Central memory CD8-positive, alpha-beta T cell (primary cell): ENCODE measurements at regions not wholly inside any gene's neighbourhood (a gene's known extent, or its start where the extent isn't known, plus 50 kb on each side); places are given as distances from the start of the nearest gene placed in this dataset.
A peak's percentile ranks its signal among the peaks of the same experiment; 100 is the strongest.

ENCODE experiments used
- ATAC-seq: fragments of 150-1000 bp; cut with Tn5 transposase; replicated peaks from 2 replicates; pipeline ENCODE4 v1.10.0; 2022; ENCODE audit warnings: mild to moderate bottlenecking, moderate FRiP score, moderate number of reproducible peaks; ENCODE audit not compliant: poor library complexity, severe bottlenecking; ENCODE audit errors: extremely low read depth
- DNase-seq, 2 donors: peaks; one replicate each; pipeline ENCODE4 v3.0.0; 2021; ENCODE audit warnings: low spot score in 2 of 2
- H3K27ac Mint-ChIP-seq: one replicate; pipeline ENCODE4 v1.8.0; 2022; ENCODE audit warnings: low read depth, mild to moderate bottlenecking, moderate library complexity, mixed read lengths
- H3K27me3 Mint-ChIP-seq: one replicate; pipeline ENCODE4 v1.8.0; 2022; ENCODE audit warnings: mixed read lengths
- H3K36me3 Mint-ChIP-seq: one replicate; pipeline ENCODE4 v1.8.0; 2022; ENCODE audit warnings: mild to moderate bottlenecking, moderate library complexity, mixed read lengths; ENCODE audit not compliant: insufficient read depth
- H3K4me1 Mint-ChIP-seq: one replicate; pipeline ENCODE4 v1.8.0; 2022; ENCODE audit warnings: mixed read lengths
- H3K4me3 Mint-ChIP-seq: one replicate; pipeline ENCODE4 v1.8.0; 2022; ENCODE audit warnings: mild to moderate bottlenecking, moderate library complexity, mixed read lengths
- H3K9me3 Mint-ChIP-seq: one replicate; pipeline ENCODE4 v1.8.0; 2022; ENCODE audit warnings: mixed read lengths

DNA sequence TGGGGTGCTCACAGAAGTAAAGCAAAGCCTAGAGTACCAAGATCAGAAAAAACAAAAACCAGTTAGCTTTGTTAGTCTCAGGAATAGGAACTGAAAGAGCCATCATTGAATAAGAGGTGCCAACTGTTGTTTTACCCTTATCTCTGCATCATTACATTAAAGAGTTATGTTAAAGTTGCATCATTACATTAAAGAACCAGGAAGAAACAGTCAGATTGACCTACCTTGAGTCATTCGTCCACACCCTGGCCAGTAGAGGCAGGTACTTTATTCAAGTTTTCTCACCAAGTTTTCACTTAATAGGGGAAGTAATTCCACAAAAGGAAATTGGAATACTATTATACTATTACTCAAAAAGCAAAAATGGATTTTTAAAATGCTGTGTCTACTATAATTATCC is 121.7 kb upstream of the CNOT2 start:
- no peak overlapping the region for H3K4me3 Mint-ChIP-seq
- no peak overlapping the region for H3K27ac Mint-ChIP-seq
- no peaks in the 10 kb centered on the region for H3K36me3 Mint-ChIP-seq
- no peaks in the 10 kb centered on the region for H3K4me1 Mint-ChIP-seq
- ATAC-seq (no peak), DNase-seq (no peak)
- no peaks in the 10 kb centered on the region for H3K9me3 Mint-ChIP-seq
- H3K27me3 Mint-ChIP-seq = no peaks in the 10 kb centered on the region

DNA sequence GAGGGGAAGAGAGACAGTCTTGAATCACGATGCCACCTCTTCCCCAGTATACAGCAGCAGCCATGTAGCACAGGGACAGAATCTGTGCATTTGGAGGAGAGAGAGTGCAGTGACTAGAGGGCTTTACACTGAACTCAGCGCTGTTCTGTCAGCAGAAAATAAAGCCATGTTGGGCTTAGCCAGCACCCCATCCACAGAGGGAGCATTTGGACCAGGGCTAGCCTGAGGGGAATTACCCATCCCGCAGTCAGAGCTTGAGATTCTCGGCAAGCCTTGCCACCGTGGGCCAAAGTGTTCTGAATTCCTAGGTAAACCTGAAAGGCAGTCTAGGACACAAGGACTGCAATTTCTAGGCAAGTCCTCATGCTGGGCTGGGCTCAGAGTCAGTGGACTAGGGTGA is 120.4 kb upstream of the CNOT2 start:
- ATAC-seq (no peak), DNase-seq (no peak)
- Mint-ChIP-seq H3K4me3 (no peak overlapping the region), H3K9me3 (no peaks in the 10 kb centered on the region), H3K36me3 (no peaks in the 10 kb centered on the region), H3K27ac (no peak overlapping the region), H3K4me1 (no peaks in the 10 kb centered on the region), H3K27me3 (no peaks in the 10 kb centered on the region)

DNA sequence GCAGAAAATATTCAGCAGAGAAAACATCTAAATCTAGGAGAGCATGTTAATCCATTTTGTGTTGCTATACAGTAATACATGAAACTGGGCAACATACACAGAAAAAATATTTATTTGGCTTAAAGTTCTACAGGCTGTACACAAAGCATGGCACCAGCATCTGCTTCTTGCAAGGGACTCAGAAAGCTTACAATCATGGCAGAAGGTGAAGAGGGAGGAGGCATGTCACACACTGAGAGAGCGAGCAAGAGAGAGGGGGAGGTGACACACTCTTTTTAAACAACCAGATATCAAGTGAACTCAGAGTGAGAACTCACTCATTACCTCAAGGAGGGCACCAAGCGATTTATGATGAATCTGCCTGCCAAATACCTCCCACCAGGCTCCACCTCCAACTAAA is 94.2 kb upstream of the CNOT2 start:
- Mint-ChIP-seq H3K36me3 (no peaks in the 10 kb centered on the region), H3K4me1 (no peaks in the 10 kb centered on the region), H3K9me3 (no peaks in the 10 kb centered on the region), H3K27me3 (peaks cover 15% of the 10 kb centered on the region), H3K4me3 (no peak overlapping the region), H3K27ac (peak overlapping the region; percentile 32)
- ATAC-seq (no peak), DNase-seq (no peak)

DNA sequence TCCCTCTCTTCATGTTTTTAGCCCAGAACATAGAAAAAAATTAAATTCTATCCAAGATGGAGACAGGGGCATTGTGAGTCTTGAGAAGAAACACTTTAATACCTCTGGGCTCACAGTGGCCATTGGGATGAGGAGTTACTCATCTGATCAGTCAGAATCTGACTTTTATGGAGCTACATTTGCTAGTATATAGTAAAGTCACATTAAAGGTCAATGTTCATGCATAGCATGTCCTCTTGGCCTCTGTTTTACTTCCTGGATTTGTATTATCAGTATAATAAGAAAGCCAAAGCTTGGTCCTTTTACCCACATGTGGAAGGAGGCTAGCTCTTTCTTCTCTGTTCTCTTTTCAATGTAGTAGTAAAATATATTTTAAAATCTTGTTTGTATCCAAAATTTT is 93.6 kb upstream of the CNOT2 start:
- no peak overlapping the region for H3K27ac Mint-ChIP-seq
- no peaks in the 10 kb centered on the region for H3K4me1 Mint-ChIP-seq
- H3K36me3 Mint-ChIP-seq = no peaks in the 10 kb centered on the region
- no peaks in the 10 kb centered on the region for H3K9me3 Mint-ChIP-seq
- ATAC-seq = no peak
- H3K27me3 Mint-ChIP-seq = peaks cover 13% of the 10 kb centered on the region
- no peak overlapping the region for H3K4me3 Mint-ChIP-seq
- DNase-seq = no peak

DNA sequence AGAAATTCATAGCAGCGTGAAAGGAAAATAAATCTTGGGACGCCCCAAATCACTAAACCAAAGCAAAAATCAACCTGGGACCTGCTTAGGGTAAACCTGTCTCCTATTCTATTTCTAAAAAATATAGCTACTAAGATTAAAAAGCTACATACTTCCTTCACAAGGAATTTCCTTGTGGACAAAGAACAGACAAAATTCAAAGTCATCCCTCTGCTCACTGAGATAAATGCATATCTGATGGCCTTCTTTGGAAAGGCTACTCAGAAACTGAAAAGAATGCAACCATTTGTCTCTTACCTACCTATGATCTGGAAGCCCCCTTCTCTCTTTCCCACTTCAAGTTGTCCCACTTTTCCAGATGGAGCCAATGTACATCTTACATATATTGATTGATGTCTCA is 93.0 kb upstream of the CNOT2 start:
- ATAC-seq (no peak), DNase-seq (no peak)
- H3K27me3 Mint-ChIP-seq = peaks cover 13% of the 10 kb centered on the region
- no peak overlapping the region for H3K27ac Mint-ChIP-seq
- no peak overlapping the region for H3K4me3 Mint-ChIP-seq
- H3K9me3 Mint-ChIP-seq = no peaks in the 10 kb centered on the region
- no peaks in the 10 kb centered on the region for H3K4me1 Mint-ChIP-seq
- H3K36me3 Mint-ChIP-seq = no peaks in the 10 kb centered on the region

DNA sequence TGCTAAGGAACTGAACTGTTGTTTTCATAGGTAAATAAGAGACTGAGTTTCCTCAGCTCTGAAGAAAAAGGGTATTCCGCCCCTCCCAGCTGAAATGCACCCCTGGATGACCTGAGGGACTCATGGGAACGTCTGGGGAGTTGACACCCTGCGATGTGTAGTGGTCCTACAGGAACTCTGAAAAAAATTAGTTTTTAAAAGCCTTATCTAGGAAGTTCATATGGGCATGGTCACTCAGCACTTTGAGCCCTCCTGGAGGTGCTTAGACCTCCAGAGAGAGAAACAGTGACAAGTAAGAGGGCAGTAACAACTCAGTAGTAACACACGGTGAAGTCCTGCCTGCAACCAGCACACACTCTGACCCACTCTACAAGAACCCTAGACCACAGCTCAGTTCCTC is 91.2 kb upstream of the CNOT2 start:
- Mint-ChIP-seq H3K27me3 (peaks cover 13% of the 10 kb centered on the region), H3K4me1 (no peaks in the 10 kb centered on the region), H3K9me3 (no peaks in the 10 kb centered on the region), H3K4me3 (no peak overlapping the region), H3K27ac (no peak overlapping the region), H3K36me3 (no peaks in the 10 kb centered on the region)
- DNase-seq (no peak), ATAC-seq (no peak)

DNA sequence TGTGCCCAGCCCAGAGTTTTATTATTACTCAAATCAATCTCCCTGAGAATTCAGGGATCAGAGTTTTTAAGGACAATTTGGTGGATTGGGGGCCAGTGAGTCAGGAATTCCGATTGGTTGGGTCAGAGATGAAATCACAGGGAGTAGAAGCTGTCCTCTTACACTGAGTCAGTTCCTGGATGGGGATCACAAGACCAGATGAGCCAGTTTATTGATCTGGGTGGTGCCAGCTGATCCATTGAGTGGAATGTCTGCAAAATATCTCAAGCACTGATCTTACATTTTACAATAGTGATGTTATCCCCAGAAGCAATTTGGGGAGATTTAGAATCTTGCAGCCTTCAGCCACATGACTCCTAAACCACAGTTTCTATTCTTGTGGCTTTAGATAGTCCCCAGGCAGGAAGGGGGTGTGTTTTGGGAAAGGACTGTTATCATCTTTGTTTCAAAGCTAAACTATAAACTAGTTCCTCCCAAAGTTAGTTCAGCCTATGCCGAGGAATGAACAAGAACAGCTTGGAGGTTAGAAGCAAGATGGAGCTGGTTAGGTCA is 89.1 kb upstream of the CNOT2 start:
- ATAC-seq (no peak), DNase-seq (no peak)
- no peaks in the 10 kb centered on the region for H3K36me3 Mint-ChIP-seq
- no peaks in the 10 kb centered on the region for H3K4me1 Mint-ChIP-seq
- peaks cover 28% of the 10 kb centered on the region for H3K27me3 Mint-ChIP-seq
- H3K27ac Mint-ChIP-seq = no peak overlapping the region
- H3K4me3 Mint-ChIP-seq = no peak overlapping the region
- peaks cover 4% of the 10 kb centered on the region for H3K9me3 Mint-ChIP-seq

DNA sequence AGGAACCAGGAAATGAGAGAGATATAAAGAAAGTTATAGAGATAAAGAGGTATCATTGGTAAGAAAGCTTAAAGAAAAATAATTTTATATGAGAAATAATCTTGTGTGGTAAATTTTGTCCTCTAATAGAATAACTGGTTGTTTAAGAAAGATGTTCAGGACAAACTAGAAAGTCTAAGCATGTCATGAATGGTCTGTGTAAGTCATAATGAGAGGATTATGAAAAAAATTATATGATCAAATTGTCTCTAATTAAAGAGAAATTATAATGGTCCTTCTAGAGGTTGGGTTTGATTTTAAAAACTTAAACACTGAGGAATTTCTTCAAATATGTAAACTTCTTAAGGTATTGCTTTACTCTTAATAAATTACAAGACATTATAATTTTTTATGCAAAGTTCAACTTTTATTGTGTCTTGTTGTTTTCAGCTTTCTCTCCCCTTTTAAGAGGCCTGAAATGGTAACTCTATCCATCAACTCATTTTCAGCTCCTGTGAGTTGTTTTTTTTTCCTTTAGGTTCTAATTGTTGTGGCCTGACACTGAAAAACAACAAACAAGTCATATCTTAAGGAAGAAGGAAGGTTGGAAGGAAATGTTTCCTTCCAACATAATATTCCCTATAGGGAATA is 88.2 kb upstream of the CNOT2 start:
- H3K36me3 Mint-ChIP-seq = no peaks in the 10 kb centered on the region
- DNase-seq = no peak
- H3K4me3 Mint-ChIP-seq = no peak overlapping the region
- H3K27ac Mint-ChIP-seq = no peak overlapping the region
- peaks cover 32% of the 10 kb centered on the region for H3K27me3 Mint-ChIP-seq
- H3K4me1 Mint-ChIP-seq = no peaks in the 10 kb centered on the region
- ATAC-seq = no peak
- peaks cover 4% of the 10 kb centered on the region for H3K9me3 Mint-ChIP-seq

DNA sequence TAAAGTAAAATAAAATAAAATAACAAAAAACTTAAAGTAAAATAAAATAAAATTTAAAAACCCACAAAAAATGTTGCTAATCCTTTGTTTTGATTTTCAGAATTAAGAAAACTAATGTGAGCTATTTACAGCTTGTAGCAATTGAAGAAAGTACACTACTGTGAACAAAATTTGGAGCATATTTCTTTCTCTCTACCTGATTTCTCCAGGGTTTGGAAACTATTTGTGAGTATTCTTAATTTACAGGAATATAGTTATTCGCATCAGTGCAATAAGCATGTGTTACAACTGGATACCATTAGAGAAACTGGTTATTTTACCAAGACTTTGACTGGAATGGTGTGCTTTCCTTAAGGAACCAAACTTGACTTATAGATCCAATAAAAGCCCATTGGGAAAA is 86.1 kb upstream of the CNOT2 start:
- no peaks in the 10 kb centered on the region for H3K36me3 Mint-ChIP-seq
- ATAC-seq (no peak), DNase-seq (no peak)
- H3K4me1 Mint-ChIP-seq = no peaks in the 10 kb centered on the region
- peaks cover 24% of the 10 kb centered on the region for H3K27me3 Mint-ChIP-seq
- H3K27ac Mint-ChIP-seq = no peak overlapping the region
- no peak overlapping the region for H3K4me3 Mint-ChIP-seq
- H3K9me3 Mint-ChIP-seq = peaks cover 9% of the 10 kb centered on the region

DNA sequence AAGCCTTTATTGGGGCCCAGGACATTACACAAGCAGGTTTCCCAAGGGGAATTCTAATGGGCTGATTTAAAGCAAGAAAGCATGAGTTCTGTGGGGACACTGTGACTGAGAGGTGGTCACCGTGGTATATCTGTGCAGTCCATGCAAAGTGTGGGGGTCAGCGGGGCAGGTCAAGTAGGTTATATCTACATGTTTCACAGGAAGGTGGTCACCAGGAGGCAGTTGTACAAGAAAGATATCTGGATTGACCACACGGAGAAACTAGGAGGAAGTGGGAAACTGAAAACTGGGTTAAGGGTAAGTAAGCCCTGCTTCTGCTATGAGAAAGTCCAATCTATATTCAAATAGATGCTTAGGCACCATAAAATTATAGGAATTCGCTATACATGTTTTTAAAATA is 77.8 kb upstream of the CNOT2 start:
- no peak overlapping the region for H3K4me3 Mint-ChIP-seq
- DNase-seq (no peak), ATAC-seq (no peak)
- peaks cover 5% of the 10 kb centered on the region for H3K9me3 Mint-ChIP-seq
- no peaks in the 10 kb centered on the region for H3K4me1 Mint-ChIP-seq
- H3K36me3 Mint-ChIP-seq = no peaks in the 10 kb centered on the region
- no peaks in the 10 kb centered on the region for H3K27me3 Mint-ChIP-seq
- H3K27ac Mint-ChIP-seq = no peak overlapping the region

DNA sequence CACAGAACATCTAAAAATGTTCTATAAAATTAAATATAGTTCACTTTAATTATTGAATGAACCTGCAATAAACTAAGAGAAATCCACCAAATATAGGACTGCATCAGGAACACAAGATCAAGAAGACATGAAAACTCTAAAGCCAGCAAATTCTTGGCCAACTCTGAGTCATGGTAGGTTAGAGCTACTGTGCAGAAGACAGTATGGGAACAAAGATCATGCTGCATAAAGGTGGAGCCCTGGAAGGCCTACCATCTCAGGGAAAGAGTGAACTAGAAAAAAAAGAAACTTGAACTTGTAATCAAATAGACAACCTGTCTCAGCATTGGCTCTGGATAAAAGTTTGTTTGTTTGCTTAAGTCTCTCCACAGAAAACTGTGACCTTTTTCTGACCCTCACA is 66.9 kb upstream of the CNOT2 start:
- Mint-ChIP-seq H3K9me3 (no peaks in the 10 kb centered on the region), H3K27me3 (peaks cover 14% of the 10 kb centered on the region), H3K4me1 (no peaks in the 10 kb centered on the region), H3K4me3 (no peak overlapping the region), H3K36me3 (no peaks in the 10 kb centered on the region), H3K27ac (no peak overlapping the region)
- ATAC-seq (no peak), DNase-seq (no peak)

DNA sequence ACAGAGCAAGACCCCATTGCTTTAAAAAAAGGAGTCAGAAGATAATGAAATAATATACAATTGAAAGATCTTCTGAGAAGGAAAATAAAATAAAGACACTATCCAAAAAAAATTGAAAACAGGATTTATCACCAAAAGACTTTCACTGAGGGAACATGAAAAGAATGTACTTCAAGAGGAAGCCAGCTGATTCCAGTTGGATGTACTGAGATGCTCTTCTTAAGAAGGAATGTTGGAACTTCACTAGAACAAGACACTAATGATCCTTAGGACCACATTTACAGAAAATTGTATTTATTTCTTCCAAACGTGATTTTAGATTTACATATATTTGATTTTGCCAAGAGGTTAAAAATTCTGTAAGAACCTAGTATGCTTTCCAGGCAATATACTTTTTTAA is 65.6 kb upstream of the CNOT2 start:
- no peaks in the 10 kb centered on the region for H3K4me1 Mint-ChIP-seq
- no peaks in the 10 kb centered on the region for H3K36me3 Mint-ChIP-seq
- no peak overlapping the region for H3K27ac Mint-ChIP-seq
- ATAC-seq (no peak), DNase-seq (no peak)
- no peak overlapping the region for H3K4me3 Mint-ChIP-seq
- H3K27me3 Mint-ChIP-seq = peaks cover 19% of the 10 kb centered on the region
- H3K9me3 Mint-ChIP-seq = no peaks in the 10 kb centered on the region

DNA sequence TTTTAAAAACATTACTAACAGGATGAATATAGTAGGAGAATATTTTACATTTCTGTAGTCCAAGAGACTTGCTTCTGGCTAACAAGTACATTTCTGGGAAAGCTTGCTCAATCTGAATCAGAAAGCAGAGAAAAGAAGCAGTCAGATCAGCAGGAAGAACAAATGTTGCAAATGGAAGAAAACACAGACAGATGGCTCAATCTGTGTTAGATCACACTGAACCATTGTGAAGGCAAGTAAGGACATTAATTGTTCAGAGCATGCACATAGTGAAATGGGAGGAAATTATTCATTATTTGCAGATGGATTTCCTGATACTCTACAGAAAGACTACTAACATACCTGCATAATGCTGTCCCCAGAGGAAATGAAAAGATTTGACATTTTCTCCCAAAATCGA is 65.2 kb upstream of the CNOT2 start:
- Mint-ChIP-seq H3K4me1 (no peaks in the 10 kb centered on the region), H3K36me3 (no peaks in the 10 kb centered on the region), H3K27me3 (peaks cover 23% of the 10 kb centered on the region), H3K9me3 (no peaks in the 10 kb centered on the region), H3K27ac (no peak overlapping the region), H3K4me3 (no peak overlapping the region)
- ATAC-seq (no peak), DNase-seq (no peak)

DNA sequence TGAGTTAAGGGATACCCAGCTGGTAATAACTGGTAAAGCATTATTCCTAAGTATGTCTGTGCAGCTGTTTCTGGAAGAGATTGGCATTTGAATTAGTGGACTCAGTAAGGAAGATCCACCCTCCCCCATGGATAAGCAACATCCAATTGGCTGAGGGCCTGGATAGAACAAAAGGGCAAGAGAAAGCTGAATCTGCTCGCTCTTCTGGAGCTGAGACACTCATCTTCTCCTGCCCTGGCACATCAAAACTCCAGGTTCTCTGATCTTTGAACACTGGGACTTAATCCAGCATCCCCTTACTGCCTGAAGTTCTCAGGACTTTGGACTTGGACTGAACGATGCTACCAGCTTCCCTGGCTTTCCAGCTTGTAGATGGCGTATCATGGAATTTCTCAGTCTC is 63.1 kb upstream of the CNOT2 start:
- Mint-ChIP-seq H3K9me3 (no peaks in the 10 kb centered on the region), H3K4me3 (no peak overlapping the region)

More for the DNA sequence above, 63.1 kb upstream of the CNOT2 start:
- no peaks in the 10 kb centered on the region for H3K4me1 Mint-ChIP-seq
- peaks cover 29% of the 10 kb centered on the region for H3K27me3 Mint-ChIP-seq
- H3K36me3 Mint-ChIP-seq = no peaks in the 10 kb centered on the region
- H3K27ac Mint-ChIP-seq = no peak overlapping the region
- DNase-seq (no peak), ATAC-seq (no peak)
